A673 (cell line): ENCODE measurements at regions not wholly inside any gene's neighbourhood (a gene's known extent, or its start where the extent isn't known, plus 50 kb on each side); places are given as distances from the start of the nearest gene placed in this dataset.

Source experiments
- BruUV-seq: library from RNA; stranded (reverse); fragments of 400-500 nt; replicated peaks from 2 replicates; lab custom pipeline; 2021; lab: Mats Ljungman, UMichigan
- CTCF ChIA-PET: fragments of 300-600 bp; sonication (Branson Sonifier 250); formaldehyde crosslinking; loops from one replicate; lab custom pipeline; 2022; ENCODE audit warnings: antibody characterized with exemption; lab: Charles Lee
- POLR2A ChIA-PET: fragments of 300-600 bp; sonication (Branson Sonifier 250); formaldehyde crosslinking; loops from one replicate; lab custom pipeline; 2022; ENCODE audit warnings: antibody characterized with exemption; ENCODE audit not compliant: low non-redundant PET; lab: Charles Lee
- DNase-seq: peaks from one replicate; pipeline ENCODE4 v3.0.0-alpha.2; 2015; ENCODE audit warnings: low spot score
- H3K27ac ChIP-seq: fragments of 200-600 bp; sonication (generic); 2 replicates; pipeline ENCODE4 v1.5.1; 2016; ENCODE audit warnings: mixed run types, low read depth, mild to moderate bottlenecking, mixed read lengths, antibody characterized with exemption, low read length; ENCODE audit not compliant: poor library complexity, severe bottlenecking
- H3K27me3 ChIP-seq: fragments of 200-600 bp; sonication (generic); replicated peaks from 2 replicates; pipeline ENCODE4 v1.6.1; 2017; ENCODE audit warnings: mixed run types, low read depth, mild to moderate bottlenecking, mixed read lengths, antibody characterized with exemption, low read length; ENCODE audit not compliant: insufficient read depth, poor library complexity
- H3K36me3 ChIP-seq: fragments of 200-600 bp; sonication (generic); 2 replicates; pipeline ENCODE4 v1.6.1; 2016; ENCODE audit warnings: mixed run types, mild to moderate bottlenecking, mixed read lengths, antibody characterized with exemption, low read length; ENCODE audit not compliant: insufficient read depth, poor library complexity, severe bottlenecking
- H3K4me1 ChIP-seq: fragments of 200-600 bp; sonication (generic); 2 replicates; pipeline ENCODE4 v1.6.1; 2017; ENCODE audit warnings: mixed run types, mild to moderate bottlenecking, mixed read lengths, antibody characterized with exemption, low read length; ENCODE audit not compliant: insufficient read depth, poor library complexity, severe bottlenecking
- H3K4me3 ChIP-seq: fragments of 200-600 bp; sonication (generic); 2 replicates; pipeline ENCODE4 v1.5.1; 2016; ENCODE audit warnings: low read depth, mixed run types, mild to moderate bottlenecking, mixed read lengths, low read length; ENCODE audit not compliant: poor library complexity, severe bottlenecking
- H3K9me3 ChIP-seq: fragments of 200-600 bp; sonication (generic); 2 replicates; pipeline ENCODE4 v1.6.1; 2016; ENCODE audit warnings: mixed run types, low read depth, mild to moderate bottlenecking, mixed read lengths, antibody characterized with exemption, low read length; ENCODE audit not compliant: poor library complexity, severe bottlenecking
- EZH2 ChIP-seq: fragments of 200-600 bp; sonication (generic); IDR thresholded peaks from 2 replicates; pipeline ENCODE4 v1.6.1; 2017; ENCODE audit warnings: borderline replicate concordance, low read depth, mild to moderate bottlenecking, mixed read lengths, antibody characterized with exemption, low read length; ENCODE audit not compliant: poor library complexity, severe bottlenecking
- intact Hi-C: fragments of 100-400 bp; cut with micrococcal nuclease; formaldehyde crosslinking; loops from one replicate; pipeline ENCODE4 v1.10.0; 2022; ENCODE audit not compliant: unreplicated experiment
- TF ChIP-seq, protein P1 (sequence below): fragments of 300-800, 200-600 bp; sonication (generic); conservative IDR thresholded peaks from 2 replicates; pipeline ENCODE4 v1.5.1; 2017; ENCODE audit warnings: low read depth, mild to moderate bottlenecking, antibody characterized with exemption, low read length, moderate library complexity, mixed read lengths

GRCh38 chr12:126247936-126248335, 1182.7 kb downstream of the AACS start:
- intact Hi-C loops: no loop called here
- Histone ChIP-seq H3K36me3 (no peaks in the 10 kb centered on the region), H3K9me3 (no peaks in the 10 kb centered on the region), H3K27me3 (no peaks in the 10 kb centered on the region), H3K4me1 (no peaks in the 10 kb centered on the region), H3K4me3 (no peak overlapping the region), H3K27ac (no peak overlapping the region)
- no TSS peak for BruUV-seq
- TF ChIP-seq, protein P1, sequence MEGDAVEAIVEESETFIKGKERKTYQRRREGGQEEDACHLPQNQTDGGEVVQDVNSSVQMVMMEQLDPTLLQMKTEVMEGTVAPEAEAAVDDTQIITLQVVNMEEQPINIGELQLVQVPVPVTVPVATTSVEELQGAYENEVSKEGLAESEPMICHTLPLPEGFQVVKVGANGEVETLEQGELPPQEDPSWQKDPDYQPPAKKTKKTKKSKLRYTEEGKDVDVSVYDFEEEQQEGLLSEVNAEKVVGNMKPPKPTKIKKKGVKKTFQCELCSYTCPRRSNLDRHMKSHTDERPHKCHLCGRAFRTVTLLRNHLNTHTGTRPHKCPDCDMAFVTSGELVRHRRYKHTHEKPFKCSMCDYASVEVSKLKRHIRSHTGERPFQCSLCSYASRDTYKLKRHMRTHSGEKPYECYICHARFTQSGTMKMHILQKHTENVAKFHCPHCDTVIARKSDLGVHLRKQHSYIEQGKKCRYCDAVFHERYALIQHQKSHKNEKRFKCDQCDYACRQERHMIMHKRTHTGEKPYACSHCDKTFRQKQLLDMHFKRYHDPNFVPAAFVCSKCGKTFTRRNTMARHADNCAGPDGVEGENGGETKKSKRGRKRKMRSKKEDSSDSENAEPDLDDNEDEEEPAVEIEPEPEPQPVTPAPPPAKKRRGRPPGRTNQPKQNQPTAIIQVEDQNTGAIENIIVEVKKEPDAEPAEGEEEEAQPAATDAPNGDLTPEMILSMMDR: no peak
- no peak for TF ChIP-seq EZH2
- POLR2A ChIA-PET: interaction anchor here (0.5 kb wide), 1 partner anchor 48 kb away, joined by 3 read pairs; no protein-coding TSS in a partner anchor
- DNase-seq: no peak
- CTCF ChIA-PET: no interaction called here

DNA sequence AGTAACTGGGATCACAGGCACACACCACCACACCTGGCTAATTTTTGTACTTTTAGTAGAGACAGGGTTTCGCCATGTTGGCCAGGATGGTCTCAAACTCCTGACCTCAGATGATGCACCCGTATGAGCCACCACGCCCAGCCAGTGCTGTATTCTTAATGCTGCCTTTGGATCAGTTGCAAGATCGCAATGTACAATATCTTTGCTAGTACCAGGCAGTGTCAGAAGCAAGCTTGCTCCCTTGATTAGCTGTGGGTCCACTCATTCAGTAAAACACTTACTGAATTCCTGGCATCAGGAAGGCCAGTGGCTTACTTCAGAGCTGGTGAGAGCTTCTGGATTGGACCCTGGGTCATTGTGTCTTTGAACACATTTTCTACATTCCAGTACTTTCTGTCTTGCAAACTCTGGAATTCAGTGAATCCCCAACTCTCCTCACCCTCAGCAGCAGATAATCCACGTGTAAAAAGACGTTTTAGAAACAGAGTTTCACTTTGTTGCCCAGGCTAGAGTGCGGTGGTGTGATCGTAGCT, 1183.7 kb downstream of the AACS start:
- Histone ChIP-seq H3K36me3 (no peaks in the 10 kb centered on the region), H3K4me1 (no peaks in the 10 kb centered on the region), H3K27me3 (no peaks in the 10 kb centered on the region), H3K4me3 (no peak overlapping the region), H3K9me3 (no peaks in the 10 kb centered on the region), H3K27ac (no peak overlapping the region)
- no peak for TF ChIP-seq EZH2
- TF ChIP-seq, protein P1: no peak
- no peak for DNase-seq
- ChIA-PET POLR2A (no interaction called here), CTCF (interaction anchor here (0.6 kb wide), 1 partner anchor 18 kb away, joined by 4 read pairs; no protein-coding TSS in a partner anchor)
- intact Hi-C loops: no loop called here
- no TSS peak for BruUV-seq

DNA sequence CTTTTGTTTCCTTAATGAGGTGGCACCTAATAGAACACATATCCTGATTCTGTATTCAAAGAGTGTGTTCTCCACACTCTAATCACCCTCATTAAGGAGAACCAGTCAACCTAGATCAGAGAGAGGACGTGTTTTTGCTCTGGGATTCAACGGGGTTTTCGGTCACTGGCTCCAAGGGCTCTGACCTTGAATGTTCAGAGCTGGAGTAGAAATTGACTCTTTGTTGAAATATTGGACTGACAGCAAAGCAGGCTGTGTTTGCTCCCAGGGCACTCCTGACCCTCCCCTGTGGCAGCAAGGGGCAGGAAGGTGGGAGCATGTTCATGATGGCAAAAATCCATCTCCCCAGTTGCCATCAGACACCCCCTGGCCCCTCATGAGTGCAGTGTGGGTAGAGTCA, 1193.0 kb downstream of the AACS start:
- no peak for TF ChIP-seq EZH2
- TF ChIP-seq, protein P1: no peak
- ChIA-PET CTCF (no interaction called here), POLR2A (no interaction called here)
- Histone ChIP-seq H3K27ac (no peak overlapping the region), H3K27me3 (no peaks in the 10 kb centered on the region), H3K36me3 (no peaks in the 10 kb centered on the region), H3K4me1 (no peaks in the 10 kb centered on the region), H3K9me3 (no peaks in the 10 kb centered on the region), H3K4me3 (no peak overlapping the region)
- no peak for DNase-seq
- BruUV-seq: no TSS peak
- intact Hi-C loops: no loop called here
